HFFc6 (cell line): ENCODE measurements at regions not wholly inside any gene's neighbourhood (a gene's known extent, or its start where the extent isn't known, plus 50 kb on each side); places are given as distances from the start of the nearest gene placed in this dataset.

Source experiments
- DNase-seq: peaks from one replicate; pipeline ENCODE4 v3.0.0-alpha.2; 2018
- H3K27ac Mint-ChIP-seq: 2 replicates; pipeline ENCODE4 v1.8.0; 2020; ENCODE audit warnings: mild to moderate bottlenecking, mixed read lengths
- H3K27me3 Mint-ChIP-seq: 2 replicates; pipeline ENCODE4 v1.8.0; 2021; ENCODE audit warnings: mild to moderate bottlenecking, moderate library complexity, mixed read lengths; ENCODE audit not compliant: insufficient read depth
- H3K36me3 Mint-ChIP-seq: 2 replicates; pipeline ENCODE4 v1.8.0; 2021; ENCODE audit warnings: low read depth, mixed read lengths
- H3K4me1 Mint-ChIP-seq: 2 replicates; pipeline ENCODE4 v1.8.0; 2020; ENCODE audit warnings: low read depth, mixed read lengths
- H3K4me3 Mint-ChIP-seq: 2 replicates; pipeline ENCODE4 v1.8.0; 2020; ENCODE audit warnings: mild to moderate bottlenecking, moderate library complexity, mixed read lengths
- H3K9me3 Mint-ChIP-seq: 2 replicates; pipeline ENCODE4 v1.8.0; 2020; ENCODE audit warnings: mild to moderate bottlenecking, mixed read lengths
- CTCF ChIP-seq: fragments of 200-600 bp; sonication (generic); IDR thresholded peaks from 2 replicates; pipeline ENCODE4 v1.5.0; 2021; ENCODE audit warnings: antibody characterized with exemption, mild to moderate bottlenecking

GRCh38 chr6:40910260-40910893 is 128.6 kb downstream of the UNC5CL start:
- no peak overlapping the region for H3K4me3 Mint-ChIP-seq
- H3K27me3 Mint-ChIP-seq = peaks cover 2% of the 10 kb centered on the region
- no peaks in the 10 kb centered on the region for H3K9me3 Mint-ChIP-seq
- H3K36me3 Mint-ChIP-seq = no peaks in the 10 kb centered on the region
- no peak overlapping the region for H3K27ac Mint-ChIP-seq
- TF ChIP-seq CTCF = no peak
- H3K4me1 Mint-ChIP-seq = peaks cover 17% of the 10 kb centered on the region
- DNase-seq = no peak

- peaks cover 2% of the 10 kb centered on the region for H3K27me3 Mint-ChIP-seq
- no peak for TF ChIP-seq CTCF
- no peak overlapping the region for H3K27ac Mint-ChIP-seq
- H3K9me3 Mint-ChIP-seq = no peaks in the 10 kb centered on the region
- no peak for DNase-seq
- H3K4me3 Mint-ChIP-seq = no peak overlapping the region
- 0 out of 2 replicates have a peak, but pooled peaks cover 5% of the 10 kb centered on the region for H3K36me3 Mint-ChIP-seq
- H3K4me1 Mint-ChIP-seq = peaks cover 17% of the 10 kb centered on the region
Measured at GRCh38 chr6:40909811-40910210, 129.2 kb downstream of the UNC5CL start.

- 0 out of 2 replicates have a peak, but pooled peaks cover 5% of the 10 kb centered on the region for H3K36me3 Mint-ChIP-seq
- no peaks in the 10 kb centered on the region for H3K9me3 Mint-ChIP-seq
Measured at GRCh38 chr6:40907198-40907701, 131.8 kb downstream of the UNC5CL start.

GRCh38 chr6:40906759-40907158 is 132.3 kb downstream of the UNC5CL start:
- no peaks in the 10 kb centered on the region for H3K9me3 Mint-ChIP-seq
- H3K4me1 Mint-ChIP-seq = peaks cover 17% of the 10 kb centered on the region
- H3K27me3 Mint-ChIP-seq = peaks cover 3% of the 10 kb centered on the region; the same call in 1 of the 2 replicates
- 0 out of 2 replicates have a peak, but pooled peaks cover 5% of the 10 kb centered on the region for H3K36me3 Mint-ChIP-seq
- H3K27ac Mint-ChIP-seq = peak overlapping the region; percentile 49; the same call in 1 of the 2 replicates
- DNase-seq = peak; percentile 26
- H3K4me3 Mint-ChIP-seq = no peak overlapping the region
- TF ChIP-seq CTCF = no peak

More at GRCh38 chr6:40907198-40907701, 131.8 kb downstream of the UNC5CL start:
- H3K27me3 Mint-ChIP-seq = peaks cover 2% of the 10 kb centered on the region; the same call in 1 of the 2 replicates
- peak; percentile 72 for DNase-seq
- H3K4me1 Mint-ChIP-seq = peaks cover 17% of the 10 kb centered on the region
- peak overlapping the region; percentile 49 for H3K27ac Mint-ChIP-seq
- no peak for TF ChIP-seq CTCF
- H3K4me3 Mint-ChIP-seq = 0 out of 2 replicates have a peak overlapping the region, but pooled peaks have one; percentile 6

- Mint-ChIP-seq H3K36me3 (0 out of 2 replicates have a peak, but pooled peaks cover 5% of the 10 kb centered on the region), H3K27ac (no peak overlapping the region), H3K4me1 (peaks cover 17% of the 10 kb centered on the region), H3K9me3 (no peaks in the 10 kb centered on the region), H3K27me3 (peaks cover 3% of the 10 kb centered on the region; the same call in 1 of the 2 replicates), H3K4me3 (no peak overlapping the region)
- no peak for DNase-seq
- TF ChIP-seq CTCF = no peak
Measured at GRCh38 chr6:40904583-40905194, 134.3 kb downstream of the UNC5CL start.
